Duodenal mucosa (tissue), 2 donors: ENCODE measurements at regions not wholly inside any gene's neighbourhood (a gene's known extent, or its start where the extent isn't known, plus 50 kb on each side); places are given as distances from the start of the nearest gene placed in this dataset.
"Not testable (repeated sequence)": the region's sequence is repeated elsewhere in the genome, so short reads cannot be mapped to it uniquely, and the experiment has no call there.

Experiments
- H3K27ac ChIP-seq: one replicate; pipeline ENCODE4 v1.7.0; 2013; ENCODE audit warnings: low read depth, low read length
- H3K27me3 ChIP-seq, 2 donors: one replicate each; pipeline ENCODE4 v1.7.0; 2013; ENCODE audit warnings: low read length in 2 of 2, control low read depth in 1 of 2; ENCODE audit not compliant: insufficient read depth in 2 of 2, control insufficient read depth in 1 of 2
- H3K36me3 ChIP-seq, 2 donors: one replicate each; pipeline ENCODE4 v1.7.0; 2013; ENCODE audit warnings: low read length in 2 of 2, control low read depth in 1 of 2; ENCODE audit not compliant: insufficient read depth in 2 of 2, control insufficient read depth in 1 of 2
- H3K4me1 ChIP-seq, 2 donors: one replicate each; pipeline ENCODE4 v1.7.0; 2013; ENCODE audit warnings: low read length in 2 of 2, control low read depth in 1 of 2; ENCODE audit not compliant: insufficient read depth in 2 of 2, control insufficient read depth in 1 of 2
- H3K4me3 ChIP-seq, 2 donors: one replicate each; pipeline ENCODE4 v1.7.0; 2013; ENCODE audit warnings: low read length in 2 of 2, low read depth in 1 of 2
- H3K9ac ChIP-seq, 2 donors: one replicate each; pipeline ENCODE4 v1.7.0; 2013; ENCODE audit warnings: low read length in 2 of 2, low read depth in 1 of 2
- H3K9me3 ChIP-seq, 2 donors: one replicate each; pipeline ENCODE4 v1.7.0; 2013; ENCODE audit warnings: low read length in 2 of 2, control low read depth in 1 of 2; ENCODE audit not compliant: control insufficient read depth in 1 of 2

GRCh38 chr7:149991652-149992302, 118.0 kb downstream of the ATP6V0E2 start:
- not testable (repeated sequence) for H3K27ac ChIP-seq, H3K36me3 ChIP-seq, H3K27me3 ChIP-seq, H3K9me3 ChIP-seq, H3K4me3 ChIP-seq, H3K9ac ChIP-seq, H3K4me1 ChIP-seq

DNA sequence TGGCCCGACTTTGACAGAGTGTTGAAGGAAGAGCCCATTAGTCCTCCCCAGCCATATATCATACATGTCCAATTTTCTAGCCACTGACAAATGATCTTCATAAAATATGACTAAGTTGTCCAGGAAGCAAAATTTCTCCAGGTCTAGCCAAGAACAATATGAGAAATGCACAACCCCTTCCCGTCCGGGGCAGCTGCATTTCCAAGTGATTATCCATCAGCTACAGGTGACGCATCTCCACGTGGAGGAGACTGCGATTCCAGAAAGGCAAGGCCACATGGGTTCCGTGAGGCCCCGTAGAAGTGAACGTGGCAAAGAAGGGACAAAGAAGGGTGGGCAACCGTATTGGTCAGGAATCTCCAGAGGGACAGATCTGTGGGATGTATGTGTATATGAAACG, 118.6 kb downstream of the ATP6V0E2 start:
- H3K36me3 ChIP-seq, H3K4me3 ChIP-seq, H3K9ac ChIP-seq, H3K4me1 ChIP-seq, H3K27ac ChIP-seq, H3K9me3 ChIP-seq, H3K27me3 ChIP-seq: not testable (repeated sequence)

DNA sequence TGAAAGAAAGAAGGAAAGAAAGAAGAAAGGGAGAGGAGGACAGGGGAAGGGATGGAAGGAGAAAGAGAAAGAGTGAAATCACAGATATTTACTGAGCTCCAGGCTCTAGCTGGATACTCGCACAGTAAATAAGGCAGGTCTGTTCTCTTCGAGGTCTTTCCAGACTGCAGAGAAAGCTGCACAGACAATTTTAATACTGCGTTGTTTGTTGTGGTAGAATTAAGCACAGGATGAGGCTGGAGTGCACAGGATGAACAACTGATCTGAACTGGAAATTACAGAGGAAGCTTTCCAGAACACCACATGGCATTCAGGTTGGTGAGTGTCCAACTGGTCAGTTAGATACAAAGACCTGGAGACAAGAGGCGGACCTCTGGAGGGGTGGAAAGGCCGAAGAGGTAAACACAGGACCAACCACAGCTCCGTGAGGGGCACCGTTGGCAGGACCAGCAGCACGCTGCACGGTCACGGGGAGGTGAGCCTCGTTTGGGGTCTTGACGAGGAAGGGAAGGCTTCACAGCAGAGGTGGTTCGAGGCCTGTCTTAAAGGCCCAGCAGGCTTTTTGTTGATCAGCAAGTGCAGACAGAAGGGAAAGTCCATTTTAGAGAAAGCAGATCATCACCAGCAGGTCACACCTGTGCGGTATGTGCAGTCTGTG, 121.7 kb downstream of the ATP6V0E2 start:
- H3K9ac ChIP-seq, H3K9me3 ChIP-seq, H3K4me1 ChIP-seq, H3K4me3 ChIP-seq, H3K36me3 ChIP-seq, H3K27me3 ChIP-seq, H3K27ac ChIP-seq: not testable (repeated sequence)

DNA sequence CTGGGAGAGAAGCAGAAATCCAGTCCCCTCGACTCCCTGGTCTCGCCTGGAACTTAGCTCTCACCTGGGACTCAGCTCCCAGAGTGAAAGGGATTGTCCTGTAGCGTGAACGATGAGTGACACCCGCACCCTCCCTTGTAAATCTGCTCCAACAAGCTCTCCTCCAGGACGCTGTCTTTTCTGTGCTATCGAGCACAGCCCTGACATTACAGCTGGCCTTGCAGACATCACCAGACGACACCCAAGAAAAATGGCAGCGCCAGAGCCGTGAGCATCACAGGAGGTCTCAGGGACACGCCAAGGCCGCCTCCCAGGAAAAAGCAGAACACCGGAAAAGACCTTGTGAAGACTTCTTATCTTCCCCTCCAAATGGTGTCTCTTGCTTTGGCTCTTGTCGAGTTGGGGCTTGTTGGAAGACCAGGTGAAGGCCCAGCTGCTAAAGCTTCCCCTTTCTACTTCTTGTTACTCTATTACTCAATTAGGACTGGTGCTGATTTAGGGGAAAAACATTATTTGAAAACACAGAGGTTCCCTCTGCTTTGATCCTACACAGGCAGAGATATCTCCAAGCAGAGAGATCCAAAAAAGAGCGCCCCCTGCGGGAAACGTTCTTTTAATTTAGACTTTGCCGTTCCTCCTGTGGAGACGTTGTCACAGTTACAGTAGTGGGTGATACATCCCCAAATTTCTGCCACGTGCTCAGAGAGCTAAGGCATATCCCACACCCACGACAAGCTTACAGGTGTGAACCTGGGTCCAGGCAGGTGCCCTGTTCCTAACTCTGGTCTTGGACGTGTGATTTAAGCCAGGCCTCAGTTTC, 127.2 kb downstream of the ATP6V0E2 start:
- H3K9me3 ChIP-seq, H3K27ac ChIP-seq, H3K36me3 ChIP-seq, H3K4me3 ChIP-seq, H3K9ac ChIP-seq, H3K4me1 ChIP-seq, H3K27me3 ChIP-seq: not testable (repeated sequence)

GRCh38 chr7:150003304-150003810, 129.6 kb downstream of the ATP6V0E2 start:
- H3K4me3 ChIP-seq = no peak overlapping the region
- no peaks in the 10 kb centered on the region for H3K9me3 ChIP-seq
- no peak overlapping the region for H3K9ac ChIP-seq
- no peak overlapping the region for H3K27ac ChIP-seq
- H3K4me1 ChIP-seq = no peaks in the 10 kb centered on the region
- peaks cover 0 to 5% of the 10 kb centered on the region in 2 donors for H3K36me3 ChIP-seq
- no peaks in the 10 kb centered on the region for H3K27me3 ChIP-seq

DNA sequence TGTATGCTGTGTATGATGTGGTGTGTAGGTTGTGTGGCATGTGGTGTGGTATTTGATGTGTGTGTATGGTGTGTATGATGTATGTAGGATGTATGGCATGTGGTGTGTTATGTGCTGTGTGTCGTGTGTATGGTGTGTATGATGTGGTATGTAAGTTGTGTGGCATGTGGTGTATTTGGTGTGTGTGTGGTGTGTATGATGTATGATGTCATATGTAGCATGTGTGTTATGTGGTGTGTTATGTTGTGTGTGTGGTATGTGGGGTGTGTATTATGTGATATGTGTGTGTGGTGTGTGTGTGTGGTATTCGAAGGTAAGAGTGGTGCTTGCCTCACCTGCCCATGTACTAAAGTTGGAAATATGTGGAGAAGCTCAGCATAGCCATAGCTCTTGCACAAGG, 130.2 kb downstream of the ATP6V0E2 start:
- H3K27me3 ChIP-seq, H3K9ac ChIP-seq: not testable (repeated sequence)

GRCh38 chr7:150004843-150005242, 131.1 kb downstream of the ATP6V0E2 start:
- H3K9me3 ChIP-seq, H3K27ac ChIP-seq, H3K4me3 ChIP-seq, H3K36me3 ChIP-seq, H3K27me3 ChIP-seq, H3K9ac ChIP-seq, H3K4me1 ChIP-seq: not testable (repeated sequence)

More for the DNA sequence above, 130.2 kb downstream of the ATP6V0E2 start:
- H3K27ac ChIP-seq, H3K9me3 ChIP-seq, H3K4me3 ChIP-seq, H3K4me1 ChIP-seq, H3K36me3 ChIP-seq: not testable (repeated sequence)

- H3K36me3 ChIP-seq, H3K27ac ChIP-seq, H3K9ac ChIP-seq, H3K27me3 ChIP-seq, H3K4me1 ChIP-seq, H3K9me3 ChIP-seq, H3K4me3 ChIP-seq: not testable (repeated sequence)
Measured at GRCh38 chr7:150009620-150010303, 136.0 kb downstream of the ATP6V0E2 start.

GRCh38 chr7:150016651-150017189, 143.0 kb downstream of the ATP6V0E2 start:
- H3K36me3 ChIP-seq, H3K9ac ChIP-seq, H3K27me3 ChIP-seq, H3K9me3 ChIP-seq, H3K4me3 ChIP-seq, H3K27ac ChIP-seq, H3K4me1 ChIP-seq: not testable (repeated sequence)

DNA sequence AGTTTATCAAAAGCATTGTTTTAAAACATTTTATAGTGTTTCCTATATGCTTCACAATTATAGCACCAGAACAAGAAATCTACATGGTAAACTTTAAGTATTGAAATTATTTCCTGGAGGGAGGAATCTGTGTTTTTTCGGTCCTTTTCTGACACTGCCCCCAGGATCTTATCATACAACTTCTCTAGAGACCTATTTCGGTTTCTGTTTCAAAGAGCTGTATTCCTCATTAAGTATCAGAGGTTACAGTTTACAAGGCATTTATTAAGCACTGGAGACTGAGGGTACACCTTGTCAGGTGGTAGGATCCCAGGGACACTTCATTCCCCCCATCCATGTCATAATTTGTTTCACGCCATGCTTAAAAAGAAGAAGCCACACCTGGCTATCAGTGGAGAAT, 146.4 kb downstream of the ATP6V0E2 start:
- not testable (repeated sequence) for H3K27me3 ChIP-seq, H3K9me3 ChIP-seq, H3K4me3 ChIP-seq, H3K27ac ChIP-seq, H3K9ac ChIP-seq, H3K4me1 ChIP-seq, H3K36me3 ChIP-seq
